GM19025 (cell line): ENCODE measurements at regions not wholly inside any gene's neighbourhood (a gene's known extent, or its start where the extent isn't known, plus 50 kb on each side); places are given as distances from the start of the nearest gene placed in this dataset.

Experiments
- ATAC-seq: cut with Tn5 transposase; IDR thresholded peaks from one replicate; pipeline ENCODE4 v1.9.1; 2021; ENCODE audit warnings: mild to moderate bottlenecking, low read depth, moderate library complexity; ENCODE audit not compliant: unreplicated experiment

- no peak for ATAC-seq
These were observed 261.0 kb downstream of the STK31 start for GRCh38 chr7:23971031-23971430.

DNA sequence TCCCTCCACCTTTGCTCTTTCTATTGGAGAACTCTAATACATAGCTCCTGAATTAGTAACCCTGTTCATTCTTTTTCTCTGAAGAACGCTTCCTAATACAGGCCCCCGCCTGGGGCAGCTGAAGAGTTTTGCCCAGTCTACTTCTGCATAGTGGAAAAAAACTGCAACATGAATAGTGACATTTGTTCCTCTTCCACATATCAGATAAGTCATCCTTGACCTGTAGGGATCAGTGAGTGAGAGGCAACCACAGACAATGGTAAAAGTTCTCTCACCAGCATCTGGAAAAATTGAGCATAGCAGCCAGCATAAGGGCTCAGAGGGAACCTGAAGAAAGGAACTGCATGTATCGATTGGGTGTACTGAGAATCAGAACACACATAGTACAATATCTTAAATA lies 262.0 kb downstream of the STK31 start:
- ATAC-seq: no peak

DNA sequence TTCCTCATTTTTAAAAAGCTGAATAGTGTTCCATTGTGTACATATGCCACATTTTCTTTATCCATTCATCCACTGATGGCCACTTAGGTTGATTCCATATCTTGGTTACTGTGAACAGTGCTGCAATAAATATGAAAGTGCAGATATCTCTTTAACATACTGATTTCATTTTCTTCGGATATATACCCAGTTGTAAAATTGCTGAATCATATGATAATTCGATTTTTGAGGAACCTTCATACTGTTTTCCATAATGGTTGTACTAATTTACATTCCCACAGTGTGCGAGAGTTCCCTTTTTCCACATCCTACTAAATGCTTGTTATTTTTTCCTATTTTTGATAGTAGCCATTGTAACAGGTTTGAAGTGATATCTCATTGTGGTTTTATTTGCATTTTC lies 263.2 kb downstream of the STK31 start:
- no peak for ATAC-seq

- no peak for ATAC-seq
These were observed 270.1 kb downstream of the STK31 start for GRCh38 chr7:23980081-23980480.

- no peak for ATAC-seq
These were observed 271.3 kb downstream of the STK31 start for GRCh38 chr7:23981314-23981713.

DNA sequence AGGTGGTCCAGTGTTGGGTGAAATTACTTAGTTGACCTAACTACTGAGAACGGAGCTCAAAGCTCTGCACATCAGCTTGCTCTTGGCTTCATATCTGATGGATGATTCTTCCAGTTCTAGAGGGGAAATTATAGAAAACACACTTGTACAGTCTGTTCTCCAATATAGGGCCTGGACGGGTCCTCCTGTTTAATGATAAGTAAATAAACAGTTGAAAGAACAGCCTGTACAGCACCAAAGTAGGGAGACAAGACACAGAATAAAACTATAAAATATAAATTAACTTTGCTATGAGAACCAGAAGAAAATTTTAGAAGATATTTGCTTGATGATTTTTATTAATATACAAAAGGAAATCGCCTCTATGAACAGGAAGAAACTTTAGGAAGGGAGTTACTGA lies 271.7 kb downstream of the STK31 start:
- no peak for ATAC-seq

- ATAC-seq: no peak
These were observed 278.5 kb upstream of the NPY start for GRCh38 chr7:24005517-24005916.

- no peak for ATAC-seq
These were observed 273.5 kb upstream of the NPY start for GRCh38 chr7:24010495-24010894.

DNA sequence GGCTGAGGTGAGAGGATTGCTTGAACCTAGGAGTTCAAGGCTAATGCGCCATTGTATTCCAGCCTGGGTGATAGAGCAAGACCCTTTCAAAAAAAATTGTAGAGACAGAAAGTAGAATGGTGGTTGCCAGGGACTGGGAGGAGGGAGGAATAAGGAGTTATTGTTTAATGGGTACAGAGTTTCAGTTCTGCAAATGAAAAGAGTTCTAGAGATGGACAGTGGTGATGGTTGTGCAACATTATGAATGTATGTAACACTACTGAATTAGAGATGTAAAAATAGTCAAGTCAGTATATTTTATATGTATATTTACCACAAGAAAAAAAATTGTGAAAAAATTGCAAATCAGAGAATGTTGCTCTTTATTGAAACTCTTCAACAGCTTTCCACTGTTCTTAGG lies 266.5 kb upstream of the NPY start:
- ATAC-seq: no peak

DNA sequence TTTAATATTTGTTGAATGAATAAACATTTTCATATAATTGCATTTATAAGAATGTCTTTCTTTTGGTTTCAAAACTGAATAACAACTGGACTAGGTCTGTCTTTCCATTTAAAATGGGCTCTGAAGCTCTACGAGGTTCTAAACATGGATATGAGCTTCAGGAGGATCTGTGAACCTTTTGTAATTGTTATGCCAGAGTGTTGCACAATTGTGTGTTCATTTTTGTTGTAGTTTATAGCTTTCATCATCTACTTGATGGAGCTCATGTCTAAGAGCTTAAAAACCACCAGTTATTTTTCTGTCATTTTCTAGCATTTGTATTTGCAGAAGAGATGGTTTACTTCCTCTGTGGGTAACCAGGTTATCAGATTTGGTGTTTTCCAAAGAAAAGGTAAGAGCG lies 265.7 kb upstream of the NPY start:
- ATAC-seq: no peak

- no peak for ATAC-seq
These were observed 264.1 kb upstream of the NPY start for GRCh38 chr7:24019841-24020240.

- no peak for ATAC-seq
These were observed 259.5 kb upstream of the NPY start for GRCh38 chr7:24024276-24025068.

GRCh38 chr7:24025094-24025493 lies 258.9 kb upstream of the NPY start:
- ATAC-seq: no peak

DNA sequence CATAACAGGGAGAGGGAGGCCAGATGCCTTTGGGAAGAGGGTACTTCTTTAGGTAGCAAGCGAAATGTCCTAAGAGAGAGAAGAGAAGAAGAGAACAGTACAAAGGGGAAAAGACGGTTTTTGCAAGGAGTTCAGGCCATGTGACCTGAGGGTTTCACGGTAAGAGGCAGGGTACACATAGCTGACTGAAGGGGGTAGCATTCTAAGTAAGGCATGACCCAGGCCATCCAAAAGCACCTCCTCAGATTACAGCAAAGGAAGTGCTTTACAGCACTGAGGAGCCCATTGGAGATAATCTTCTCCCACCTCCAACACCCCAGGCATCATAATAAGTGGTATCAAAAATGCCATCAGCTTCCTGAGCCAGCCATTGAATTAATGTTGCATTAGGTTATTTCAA lies 258.2 kb upstream of the NPY start:
- ATAC-seq: no peak

GRCh38 chr7:24026351-24026750 lies 257.6 kb upstream of the NPY start:
- ATAC-seq: no peak

DNA sequence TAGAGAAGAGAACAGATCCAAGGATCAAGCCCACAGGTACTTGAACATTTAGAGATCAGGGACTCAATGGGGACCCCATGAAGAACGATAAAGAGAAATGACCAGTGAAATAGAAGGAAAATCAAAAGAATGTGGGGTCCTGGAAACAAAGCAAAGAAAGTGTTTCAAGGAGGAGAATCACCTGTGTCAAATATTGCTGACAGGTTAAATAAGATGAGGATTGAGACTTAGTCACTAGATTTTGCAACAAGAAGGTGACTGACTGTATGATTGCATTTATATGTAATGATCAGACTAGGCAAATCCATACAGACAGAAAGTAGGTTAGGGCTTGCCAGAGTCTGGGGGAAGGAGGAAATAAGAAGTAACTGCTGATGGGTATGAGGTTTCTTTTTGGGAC lies 254.9 kb upstream of the NPY start:
- ATAC-seq: no peak

- no peak for ATAC-seq
These were observed 249.7 kb upstream of the NPY start for GRCh38 chr7:24034251-24034650.

DNA sequence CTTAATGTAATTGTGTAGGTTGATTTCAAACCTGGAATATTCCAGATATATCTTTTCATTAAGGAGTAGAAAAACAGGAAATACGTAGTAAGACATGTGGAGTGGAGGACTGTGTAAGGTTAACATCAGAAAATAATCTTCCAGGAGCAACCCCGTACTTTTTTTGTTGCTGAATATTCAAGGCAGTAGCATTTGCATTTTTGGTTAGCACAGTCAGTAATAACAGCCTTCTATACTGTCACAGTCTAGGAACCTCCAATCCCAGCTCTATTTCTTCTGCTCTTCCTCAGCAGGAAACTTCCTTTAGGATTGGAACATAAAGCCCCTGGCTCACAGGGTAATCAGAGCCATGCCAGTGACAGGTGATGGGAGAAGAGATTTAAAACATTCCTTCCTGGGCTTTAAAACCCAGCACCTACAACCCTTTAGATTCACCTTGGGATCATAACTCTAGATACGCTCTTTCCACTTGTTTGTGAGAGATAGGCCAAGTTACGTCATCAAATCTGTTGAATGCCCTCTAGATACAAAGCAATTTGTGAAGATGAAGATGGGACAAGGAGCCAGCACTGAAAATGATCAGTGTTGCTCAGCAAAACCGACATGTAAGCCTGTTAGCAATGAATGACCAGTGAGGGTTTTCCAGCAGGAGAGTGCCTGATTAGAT lies 248.5 kb upstream of the NPY start:
- ATAC-seq: no peak

- no peak for ATAC-seq
These were observed 248.0 kb upstream of the NPY start for GRCh38 chr7:24036033-24036412.

- no peak for ATAC-seq
These were observed 245.0 kb upstream of the NPY start for GRCh38 chr7:24038993-24039392.

DNA sequence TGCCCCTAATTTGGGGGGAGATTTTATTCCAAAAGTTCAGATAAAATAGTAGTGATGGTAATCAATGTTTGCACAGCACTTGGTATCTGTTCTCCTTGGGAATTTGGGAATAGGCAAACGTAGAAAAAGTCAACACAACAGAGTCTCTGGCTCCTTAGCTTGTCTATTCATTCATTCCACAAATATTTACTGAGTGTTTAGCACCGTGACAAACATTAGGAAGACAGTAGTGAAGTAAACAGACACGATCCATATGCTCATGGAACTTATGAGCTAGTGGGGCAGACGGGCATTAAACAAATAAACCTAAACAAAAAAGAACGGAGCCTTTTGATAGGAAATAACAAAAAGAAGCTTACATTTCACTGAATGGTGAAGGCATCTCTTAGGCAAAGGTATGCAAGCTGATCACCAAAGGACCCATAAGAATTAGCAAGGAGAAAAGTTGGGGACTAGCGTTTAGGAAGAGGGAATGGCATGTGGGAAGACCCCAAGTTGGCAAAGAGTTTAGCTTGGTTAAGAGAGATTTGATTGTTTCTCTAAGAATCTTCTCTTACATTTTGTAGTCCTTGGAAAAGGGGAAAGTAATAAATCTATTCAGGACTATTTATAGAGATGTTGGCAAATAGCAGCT lies 243.9 kb upstream of the NPY start:
- ATAC-seq: no peak

GRCh38 chr7:24042028-24042427 lies 242.0 kb upstream of the NPY start:
- ATAC-seq: no peak
